ENCODE measurements at regions not wholly inside any gene's neighbourhood (a gene's known extent, or its start where the extent isn't known, plus 50 kb on each side); places are given as distances from the start of the nearest gene placed in this dataset.

GRCh38 chr10:78210548-78210947 lies 176.9 kb downstream of the RPS24 start:
- TF ChIP-seq CTCF (IDR thresholded peaks at IDR 0.05; ENCODE audit: low read depth, low read length, missing control alignments) = no peak
- no peak for DNase-seq (ENCODE audit: low read depth)
- H3K4me3 ChIP-seq (ENCODE audit: low read depth, low read length) = no peak overlapping the region
- in situ Hi-C loops (cut with HindIII; ENCODE audit: low sequenced_read_pairs) = no loop called here

- no peak for DNase-seq (ENCODE audit: low read depth)
- in situ Hi-C loops (cut with HindIII; ENCODE audit: low sequenced_read_pairs) = no loop called here
- H3K4me3 ChIP-seq (ENCODE audit: low read depth, low read length) = no peak overlapping the region
- TF ChIP-seq CTCF (IDR thresholded peaks at IDR 0.05; ENCODE audit: low read depth, low read length, missing control alignments) = no peak
These were observed 177.3 kb downstream of the RPS24 start for GRCh38 chr10:78210976-78211375.

GRCh38 chr10:78211561-78212051 lies 177.9 kb downstream of the RPS24 start:
- DNase-seq (ENCODE audit: low read depth) = peak; percentile 51
- H3K4me3 ChIP-seq (ENCODE audit: low read depth, low read length) = no peak overlapping the region
- TF ChIP-seq CTCF (IDR thresholded peaks at IDR 0.05; ENCODE audit: low read depth, low read length, missing control alignments) = peak; percentile 83
- in situ Hi-C loops (cut with HindIII; ENCODE audit: low sequenced_read_pairs) = no loop called here

- in situ Hi-C loops (cut with HindIII; ENCODE audit: low sequenced_read_pairs) = no loop called here
- DNase-seq (ENCODE audit: low read depth) = no peak
- no peak overlapping the region for H3K4me3 ChIP-seq (ENCODE audit: low read depth, low read length)
These were observed 178.6 kb downstream of the RPS24 start for GRCh38 chr10:78212060-78212785.

GRCh38 chr10:78212786-78213175 lies 179.1 kb downstream of the RPS24 start:
- in situ Hi-C loops (cut with HindIII; ENCODE audit: low sequenced_read_pairs) = no loop called here
- TF ChIP-seq CTCF (IDR thresholded peaks at IDR 0.05; ENCODE audit: low read depth, low read length, missing control alignments) = no peak
- no peak for DNase-seq (ENCODE audit: low read depth)

More at GRCh38 chr10:78212060-78212785, 178.6 kb downstream of the RPS24 start:
- TF ChIP-seq CTCF (IDR thresholded peaks at IDR 0.05; ENCODE audit: low read depth, low read length, missing control alignments) = no peak

GRCh38 chr10:78214955-78215354 lies 181.3 kb downstream of the RPS24 start:
- TF ChIP-seq CTCF (IDR thresholded peaks at IDR 0.05; ENCODE audit: low read depth, low read length, missing control alignments) = no peak
- H3K4me3 ChIP-seq (ENCODE audit: low read depth, low read length) = no peak overlapping the region
- in situ Hi-C loops (cut with HindIII; ENCODE audit: low sequenced_read_pairs) = no loop called here
- no peak for DNase-seq (ENCODE audit: low read depth)

More at GRCh38 chr10:78212786-78213175, 179.1 kb downstream of the RPS24 start:
- no peak overlapping the region for H3K4me3 ChIP-seq (ENCODE audit: low read depth, low read length)
